Mesenchymal stem cell (in vitro differentiated cells and primary cell): ENCODE measurements at regions not wholly inside any gene's neighbourhood (a gene's known extent, or its start where the extent isn't known, plus 50 kb on each side); places are given as distances from the start of the nearest gene placed in this dataset.

Experiments used
- DNase-seq: peaks from one replicate; pipeline ENCODE4 v3.0.0-alpha.2; 2013
- H2AFZ ChIP-seq: one replicate; pipeline ENCODE4 v1.6.1; 2013; ENCODE audit warnings: low read depth, mild to moderate bottlenecking, control low read depth, inconsistent platforms, low read length, moderate library complexity
- H2AK5ac ChIP-seq: 2 replicates; pipeline ENCODE4 v1.6.1; 2013; ENCODE audit warnings: low read length, moderate library complexity, mild to moderate bottlenecking, inconsistent platforms; ENCODE audit not compliant: severe bottlenecking
- H2BK120ac ChIP-seq: one replicate; pipeline ENCODE4 v1.6.1; 2013; ENCODE audit warnings: low read depth, mild to moderate bottlenecking, inconsistent platforms, low read length, moderate library complexity
- H2BK12ac ChIP-seq, 2 experiments: one replicate each; pipeline ENCODE4 v1.6.1; 2013; ENCODE audit warnings: inconsistent platforms in 2 of 2, low read length in 2 of 2, mild to moderate bottlenecking in 2 of 2, moderate library complexity in 2 of 2, control low read depth in 1 of 2
- H2BK15ac ChIP-seq: one replicate; pipeline ENCODE4 v1.6.1; 2013; ENCODE audit warnings: mild to moderate bottlenecking, low read depth, inconsistent platforms; ENCODE audit not compliant: poor library complexity, severe bottlenecking
- H2BK5ac ChIP-seq: 2 replicates; pipeline ENCODE4 v1.6.1; 2013; ENCODE audit warnings: low read depth, mild to moderate bottlenecking, low read length, control low read depth, inconsistent platforms; ENCODE audit not compliant: poor library complexity, severe bottlenecking
- H3K14ac ChIP-seq, 2 experiments: one replicate each; pipeline ENCODE4 v1.6.1; 2013; ENCODE audit warnings: inconsistent platforms in 2 of 2, low read length in 2 of 2, control low read depth in 1 of 2, mild to moderate bottlenecking in 1 of 2, moderate library complexity in 1 of 2
- H3K18ac ChIP-seq, 2 experiments: one replicate each; pipeline ENCODE4 v1.6.1; 2013; ENCODE audit warnings: inconsistent platforms in 2 of 2, low read length in 2 of 2, control low read depth in 1 of 2, low read depth in 1 of 2, mild to moderate bottlenecking in 1 of 2
- H3K23ac ChIP-seq, 2 experiments: one replicate each; pipeline ENCODE4 v1.6.1; 2013; ENCODE audit warnings: inconsistent platforms in 2 of 2, low read length in 2 of 2, mild to moderate bottlenecking in 2 of 2, moderate library complexity in 2 of 2, control low read depth in 1 of 2
- H3K27ac ChIP-seq: 2 replicates; pipeline ENCODE4 v1.5.1; 2013; ENCODE audit warnings: mild to moderate bottlenecking, moderate library complexity, low read length, control low read depth, inconsistent platforms; ENCODE audit not compliant: poor library complexity, severe bottlenecking
- H3K27me3 ChIP-seq, 2 experiments: 2 replicates each; pipeline versions ENCODE4 v1.6.1 to v1.7.0; 2013; ENCODE audit warnings: low read length in 2 of 2, mild to moderate bottlenecking in 2 of 2, moderate library complexity in 2 of 2, control low read depth in 1 of 2, inconsistent platforms in 1 of 2; ENCODE audit not compliant: control insufficient read depth in 1 of 2, insufficient read depth in 1 of 2
- H3K36me3 ChIP-seq, 2 experiments: 2 replicates each; pipeline versions ENCODE4 v1.6.1 to v1.7.0; 2013; ENCODE audit warnings: low read length in 2 of 2, control low read depth in 1 of 2, inconsistent platforms in 1 of 2, low read depth in 1 of 2, mild to moderate bottlenecking in 1 of 2; ENCODE audit not compliant: insufficient read depth in 2 of 2, control insufficient read depth in 1 of 2
- H3K4ac ChIP-seq, 2 experiments: one replicate each; pipeline ENCODE4 v1.6.1; 2013; ENCODE audit warnings: inconsistent platforms in 2 of 2, low read length in 2 of 2, mild to moderate bottlenecking in 2 of 2, moderate library complexity in 2 of 2, control low read depth in 1 of 2, low read depth in 1 of 2
- H3K4me1 ChIP-seq: 2 replicates; pipeline ENCODE4 v1.6.1; 2013; ENCODE audit warnings: low read depth, low read length, control low read depth; ENCODE audit not compliant: control insufficient read depth, insufficient read depth
- H3K4me2 ChIP-seq: 2 replicates; pipeline ENCODE4 v1.6.1; 2013; ENCODE audit warnings: low read length, mild to moderate bottlenecking, inconsistent platforms; ENCODE audit not compliant: poor library complexity, severe bottlenecking
- H3K4me3 ChIP-seq, 2 experiments: 2 replicates each; pipeline versions ENCODE4 v1.5.1 to v1.7.0; 2013; ENCODE audit warnings: low read length in 2 of 2, mild to moderate bottlenecking in 2 of 2, control low read depth in 1 of 2, low read depth in 1 of 2; ENCODE audit not compliant: insufficient read depth in 1 of 2
- H3K79me1 ChIP-seq: replicated peaks from 2 replicates; pipeline ENCODE4 v1.6.1; 2013; ENCODE audit warnings: mild to moderate bottlenecking, control low read depth, low read length, inconsistent platforms; ENCODE audit not compliant: poor library complexity, severe bottlenecking
- H3K9ac ChIP-seq: 2 replicates; pipeline ENCODE4 v1.7.0; 2013; ENCODE audit warnings: mild to moderate bottlenecking, low read length, moderate library complexity
- H3K9me3 ChIP-seq: 2 replicates; pipeline ENCODE4 v1.7.0; 2013; ENCODE audit warnings: mild to moderate bottlenecking, low read length; ENCODE audit not compliant: control insufficient read depth
- H4K8ac ChIP-seq: one replicate; pipeline ENCODE4 v1.6.1; 2013; ENCODE audit warnings: inconsistent platforms, mild to moderate bottlenecking, low read length, moderate library complexity
- H4K91ac ChIP-seq: one replicate; pipeline ENCODE4 v1.6.1; 2013; ENCODE audit warnings: mild to moderate bottlenecking, low read length, inconsistent platforms
- WGBS: methylation state at CpG from one replicate; pipeline ENCODE4 v1.1.7; 2013; ENCODE audit warnings: mixed read lengths; 5-methylcytosine and 5-hydroxymethylcytosine counted together

- Histone ChIP-seq H3K9ac (no peak overlapping the region), H3K23ac (no peak overlapping the region), H3K9me3 (no peaks in the 10 kb centered on the region), H2BK5ac (no peak overlapping the region), H3K4ac (no peak overlapping the region), H3K4me2 (no peak overlapping the region), H4K8ac (no peak overlapping the region), H3K79me1 (no peaks in the 10 kb centered on the region), H2AK5ac (no peak overlapping the region), H2BK120ac (no peak overlapping the region), H3K14ac (no peak overlapping the region), H3K18ac (no peak overlapping the region), H3K27ac (peak overlapping the region; percentile 84), H2BK12ac (no peak overlapping the region), H3K27me3 (no peaks in the 10 kb centered on the region), H2AFZ (no peak overlapping the region), H3K4me1 (no peaks in the 10 kb centered on the region), H3K36me3 (no peaks in the 10 kb centered on the region), H3K4me3 (no peak overlapping the region), H4K91ac (no peak overlapping the region), H2BK15ac (no peak overlapping the region)
- no peak for DNase-seq
- WGBS, result 63% methylated on average over 3 of the region's 3 CpGs
Measured at GRCh38 chr13:76048675-76049375, 412.7 kb downstream of the LMO7 start.

GRCh38 chr13:76048131-76048530 lies 412.0 kb downstream of the LMO7 start:
- H3K14ac ChIP-seq, result no peak overlapping the region
- no peaks in the 10 kb centered on the region for H3K36me3 ChIP-seq
- no peak overlapping the region for H3K9ac ChIP-seq
- H3K4ac ChIP-seq, result no peak overlapping the region
- H3K79me1 ChIP-seq, result no peaks in the 10 kb centered on the region
- DNase-seq, result no peak
- H4K8ac ChIP-seq, result no peak overlapping the region
- H2BK5ac ChIP-seq, result no peak overlapping the region
- H3K4me2 ChIP-seq, result no peak overlapping the region
- no peak overlapping the region for H2AFZ ChIP-seq
- no peak overlapping the region for H2BK15ac ChIP-seq
- H2BK12ac ChIP-seq, result no peak overlapping the region
- no CpG with 5 or more reads among the region's 3 CpGs for WGBS
- no peak overlapping the region for H2AK5ac ChIP-seq
- H3K18ac ChIP-seq, result no peak overlapping the region
- H4K91ac ChIP-seq, result no peak overlapping the region
- no peak overlapping the region for H3K4me3 ChIP-seq
- H3K27me3 ChIP-seq, result no peaks in the 10 kb centered on the region
- no peak overlapping the region for H3K23ac ChIP-seq
- H3K27ac ChIP-seq, result peak overlapping the region; percentile 40
- no peaks in the 10 kb centered on the region for H3K9me3 ChIP-seq
- no peak overlapping the region for H2BK120ac ChIP-seq
- no peaks in the 10 kb centered on the region for H3K4me1 ChIP-seq

DNA sequence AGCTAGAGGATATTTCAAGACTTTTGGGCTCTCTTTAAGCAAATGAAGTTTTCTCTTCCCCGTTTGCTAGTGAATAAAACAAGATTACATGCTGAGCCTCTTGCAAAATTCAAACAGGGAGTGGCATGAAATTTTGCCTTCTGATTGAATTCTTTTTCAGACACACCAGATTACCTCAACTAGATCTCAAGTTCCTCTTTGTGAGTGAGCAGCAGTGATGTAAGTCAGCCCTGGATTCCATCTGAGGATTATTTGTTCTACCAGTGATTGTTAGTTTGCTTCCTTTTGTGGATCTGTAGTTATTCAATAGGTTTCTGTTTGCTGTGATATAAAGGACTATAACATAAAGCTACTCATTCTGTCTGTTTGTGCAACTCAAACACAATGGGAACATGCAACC lies 407.7 kb downstream of the LMO7 start:
- Histone ChIP-seq H2BK15ac (no peak overlapping the region), H3K9ac (no peak overlapping the region), H3K79me1 (no peaks in the 10 kb centered on the region), H2BK5ac (no peak overlapping the region), H3K4me3 (no peak overlapping the region), H3K27me3 (no peaks in the 10 kb centered on the region), H3K4me2 (no peak overlapping the region), H3K18ac (no peak overlapping the region), H2BK12ac (no peak overlapping the region), H3K14ac (no peak overlapping the region), H3K27ac (no peak overlapping the region), H2AFZ (no peak overlapping the region), H2AK5ac (no peak overlapping the region), H4K8ac (no peak overlapping the region), H3K4ac (no peak overlapping the region), H3K4me1 (no peaks in the 10 kb centered on the region), H3K9me3 (no peaks in the 10 kb centered on the region), H4K91ac (no peak overlapping the region), H3K23ac (no peak overlapping the region), H3K36me3 (no peaks in the 10 kb centered on the region), H2BK120ac (no peak overlapping the region)
- 83% methylated on average over 1 of the region's 1 CpG for WGBS
- DNase-seq, result no peak

DNA sequence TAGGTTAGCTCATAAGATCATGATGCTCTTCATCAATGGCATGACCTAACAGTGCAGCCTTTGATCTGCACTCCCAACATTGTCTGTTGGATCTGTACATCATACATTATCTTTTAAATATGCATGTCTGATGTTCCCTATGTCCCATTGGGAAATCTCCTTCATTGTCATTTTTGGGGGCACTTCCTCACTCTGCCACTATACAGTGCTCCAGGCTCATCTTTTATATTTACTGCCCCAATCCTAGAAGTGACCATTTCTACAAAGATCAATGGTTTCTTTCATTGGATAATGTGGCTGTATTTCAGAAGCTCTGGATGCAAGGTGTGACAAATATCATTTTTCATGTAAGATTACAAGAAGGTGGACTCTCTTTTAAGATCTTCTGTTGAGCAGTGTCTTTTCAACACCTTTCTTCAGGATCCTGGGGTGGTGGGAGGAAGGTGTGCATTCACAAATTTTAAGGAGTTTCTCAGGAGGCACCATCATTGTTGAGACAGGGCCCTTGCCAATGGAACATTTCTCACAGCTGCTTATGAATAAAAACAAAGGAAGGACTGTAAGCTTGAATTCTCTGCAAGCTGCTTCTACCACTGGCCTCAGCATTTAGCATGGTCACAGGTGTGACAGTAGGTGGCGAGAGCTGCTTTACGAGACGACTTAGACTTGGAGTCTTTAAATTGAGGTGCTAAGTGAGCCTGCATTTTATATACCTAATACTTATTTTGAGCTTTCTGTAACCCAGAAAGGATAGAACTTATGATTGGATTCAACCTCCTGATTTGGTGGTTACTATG lies 403.0 kb downstream of the LMO7 start:
- H3K27ac ChIP-seq, result no peak overlapping the region
- H3K4ac ChIP-seq, result no peak overlapping the region
- H3K27me3 ChIP-seq, result no peaks in the 10 kb centered on the region
- H2BK12ac ChIP-seq, result no peak overlapping the region
- DNase-seq, result no peak
- H3K14ac ChIP-seq, result no peak overlapping the region
- no peak overlapping the region for H2BK5ac ChIP-seq
- H4K91ac ChIP-seq, result no peak overlapping the region
- no peak overlapping the region for H3K18ac ChIP-seq
- no peak overlapping the region for H2AK5ac ChIP-seq
- H3K4me3 ChIP-seq, result no peak overlapping the region
- no peak overlapping the region for H4K8ac ChIP-seq
- H3K9me3 ChIP-seq, result no peaks in the 10 kb centered on the region
- H2BK15ac ChIP-seq, result no peak overlapping the region
- no peak overlapping the region for H3K4me2 ChIP-seq
- no peaks in the 10 kb centered on the region for H3K4me1 ChIP-seq
- no peak overlapping the region for H3K9ac ChIP-seq
- no peak overlapping the region for H3K23ac ChIP-seq
- H3K79me1 ChIP-seq, result no peaks in the 10 kb centered on the region
- no peak overlapping the region for H2AFZ ChIP-seq
- no peak overlapping the region for H2BK120ac ChIP-seq
- no peaks in the 10 kb centered on the region for H3K36me3 ChIP-seq
- WGBS, result no CpG with 5 or more reads among the region's 3 CpGs
